Fibroblast of lung (primary cell): ENCODE measurements at regions not wholly inside any gene's neighbourhood (a gene's known extent, or its start where the extent isn't known, plus 50 kb on each side); places are given as distances from the start of the nearest gene placed in this dataset.

Experiments
- DNase-seq, 2 donors: peaks; one replicate each; pipeline versions ENCODE4 v3.0.0 to v3.0.0-alpha.2; 2010; ENCODE audit warnings: low read depth in 2 of 2
- H2AFZ ChIP-seq: 2 replicates; pipeline ENCODE4 v1.5.1; 2012; ENCODE audit warnings: low read length, control low read depth, inconsistent platforms
- H3K27ac ChIP-seq: 2 replicates; pipeline ENCODE4 v1.5.1; 2011; ENCODE audit warnings: low read length, control low read depth; ENCODE audit not compliant: insufficient read depth
- H3K27me3 ChIP-seq: 2 replicates; pipeline ENCODE4 v1.5.1; 2011; ENCODE audit warnings: mild to moderate bottlenecking, low read length; ENCODE audit not compliant: control insufficient read depth, insufficient read depth
- H3K36me3 ChIP-seq: 2 replicates; pipeline ENCODE4 v1.5.1; 2011; ENCODE audit warnings: low read length; ENCODE audit not compliant: control insufficient read depth, insufficient read depth
- H3K4me1 ChIP-seq: 2 replicates; pipeline ENCODE4 v1.5.1; 2011; ENCODE audit warnings: low read length; ENCODE audit not compliant: control insufficient read depth, insufficient read depth; ENCODE audit errors: extremely low read depth
- H3K4me2 ChIP-seq: 2 replicates; pipeline ENCODE4 v1.5.1; 2011; ENCODE audit warnings: low read length, control low read depth; ENCODE audit not compliant: insufficient read depth; ENCODE audit errors: extremely low read depth
- H3K4me3 ChIP-seq, 4 experiments: fragments of 200-600 bp in 1 of 4; sonication (generic) in 1 of 4; replicated peaks in 1 of 4; 2 replicates each; pipeline ENCODE4 v1.5.1; 2011 to 2016; ENCODE audit warnings: low read length in 4 of 4, low read depth in 3 of 4, mild to moderate bottlenecking in 3 of 4, control low read depth in 2 of 4, inconsistent platforms in 1 of 4, mixed read lengths in 1 of 4; ENCODE audit not compliant: insufficient read depth in 1 of 4; ENCODE audit errors: control extremely low read depth in 1 of 4
- H3K79me2 ChIP-seq: 2 replicates; pipeline ENCODE4 v1.5.1; 2012; ENCODE audit warnings: mild to moderate bottlenecking, low read length, inconsistent platforms; ENCODE audit not compliant: control insufficient read depth, insufficient read depth
- H3K9ac ChIP-seq: 2 replicates; pipeline ENCODE4 v1.5.1; 2011; ENCODE audit warnings: mild to moderate bottlenecking, low read length, control low read depth; ENCODE audit not compliant: insufficient read depth
- H3K9me3 ChIP-seq: 2 replicates; pipeline ENCODE4 v1.5.1; 2012; ENCODE audit warnings: low read depth, low read length; ENCODE audit not compliant: control insufficient read depth, insufficient read depth
- H4K20me1 ChIP-seq: 2 replicates; pipeline ENCODE4 v1.5.1; 2011; ENCODE audit warnings: low read length; ENCODE audit not compliant: control insufficient read depth, insufficient read depth; ENCODE audit errors: extremely low read depth
- EZH2 ChIP-seq: IDR thresholded peaks from 2 replicates; pipeline ENCODE4 v1.5.1; 2012; ENCODE audit warnings: low read length, control low read depth, mild to moderate bottlenecking; ENCODE audit errors: missing control alignments
- TF ChIP-seq, protein P1 (sequence below), 2 donors: IDR thresholded peaks in 1 of 2; conservative IDR thresholded peaks in 1 of 2; 1 replicate in 1 of 2; 2 replicates in 1 of 2; pipeline ENCODE4 v1.5.1; 2011 to 2012; ENCODE audit warnings: low read length in 2 of 2, control low read depth in 1 of 2, inconsistent platforms in 1 of 2, low read depth in 1 of 2, mild to moderate bottlenecking in 1 of 2

DNA sequence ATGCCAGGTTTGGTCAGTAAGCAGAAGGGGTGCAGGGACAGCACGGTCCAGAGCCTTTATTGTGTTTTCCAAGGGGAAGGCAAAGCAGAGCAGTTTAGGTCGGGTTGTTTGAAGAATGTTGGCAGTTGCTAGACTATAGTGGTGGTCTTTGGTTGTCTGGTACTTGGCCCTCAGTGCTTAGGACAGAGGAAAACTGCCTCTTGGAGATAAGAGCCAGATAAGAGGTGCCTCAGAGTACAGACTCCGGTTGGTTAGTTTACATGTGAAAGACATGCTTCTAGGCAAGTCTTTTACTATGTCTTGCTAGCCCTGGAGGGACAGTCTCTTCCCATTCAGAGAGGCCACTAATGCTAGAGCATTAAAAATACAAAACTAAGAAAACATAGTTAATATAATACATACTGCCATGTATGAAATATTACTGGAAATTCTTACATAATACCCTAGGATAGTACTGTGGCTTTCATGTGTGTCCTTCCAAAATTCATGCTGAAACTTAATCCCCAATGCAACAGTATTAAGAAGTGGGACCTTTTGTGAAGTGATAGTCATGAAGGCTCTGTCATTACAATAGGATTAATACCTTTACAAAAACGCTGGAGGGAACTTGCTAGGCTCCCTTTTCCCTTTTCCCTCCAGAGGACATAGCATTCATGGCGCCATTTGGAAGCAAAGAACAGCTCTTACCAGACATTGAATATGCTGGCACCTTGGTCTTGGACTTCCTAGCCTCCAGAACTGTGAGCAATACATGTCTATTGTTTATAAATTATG, 280.4 kb downstream of the TMEM167A start:
- Histone ChIP-seq H3K4me1 (no peaks in the 10 kb centered on the region), H4K20me1 (no peaks in the 10 kb centered on the region), H3K4me3 (no peak overlapping the region), H3K36me3 (no peaks in the 10 kb centered on the region), H3K79me2 (no peaks in the 10 kb centered on the region), H3K4me2 (no peak overlapping the region), H3K9ac (no peak overlapping the region), H3K27ac (no peak overlapping the region), H3K27me3 (no peaks in the 10 kb centered on the region), H2AFZ (no peak overlapping the region), H3K9me3 (no peaks in the 10 kb centered on the region)
- no peak for DNase-seq
- no peak for TF ChIP-seq EZH2
- TF ChIP-seq, protein P1, sequence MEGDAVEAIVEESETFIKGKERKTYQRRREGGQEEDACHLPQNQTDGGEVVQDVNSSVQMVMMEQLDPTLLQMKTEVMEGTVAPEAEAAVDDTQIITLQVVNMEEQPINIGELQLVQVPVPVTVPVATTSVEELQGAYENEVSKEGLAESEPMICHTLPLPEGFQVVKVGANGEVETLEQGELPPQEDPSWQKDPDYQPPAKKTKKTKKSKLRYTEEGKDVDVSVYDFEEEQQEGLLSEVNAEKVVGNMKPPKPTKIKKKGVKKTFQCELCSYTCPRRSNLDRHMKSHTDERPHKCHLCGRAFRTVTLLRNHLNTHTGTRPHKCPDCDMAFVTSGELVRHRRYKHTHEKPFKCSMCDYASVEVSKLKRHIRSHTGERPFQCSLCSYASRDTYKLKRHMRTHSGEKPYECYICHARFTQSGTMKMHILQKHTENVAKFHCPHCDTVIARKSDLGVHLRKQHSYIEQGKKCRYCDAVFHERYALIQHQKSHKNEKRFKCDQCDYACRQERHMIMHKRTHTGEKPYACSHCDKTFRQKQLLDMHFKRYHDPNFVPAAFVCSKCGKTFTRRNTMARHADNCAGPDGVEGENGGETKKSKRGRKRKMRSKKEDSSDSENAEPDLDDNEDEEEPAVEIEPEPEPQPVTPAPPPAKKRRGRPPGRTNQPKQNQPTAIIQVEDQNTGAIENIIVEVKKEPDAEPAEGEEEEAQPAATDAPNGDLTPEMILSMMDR (conservative IDR thresholded peaks at IDR 0.05 in 1 of 2, IDR thresholded peaks at IDR 0.05 in 1 of 2; ENCODE audit: low read depth in 1 of 2, low read length in 2 of 2) = no peak

DNA sequence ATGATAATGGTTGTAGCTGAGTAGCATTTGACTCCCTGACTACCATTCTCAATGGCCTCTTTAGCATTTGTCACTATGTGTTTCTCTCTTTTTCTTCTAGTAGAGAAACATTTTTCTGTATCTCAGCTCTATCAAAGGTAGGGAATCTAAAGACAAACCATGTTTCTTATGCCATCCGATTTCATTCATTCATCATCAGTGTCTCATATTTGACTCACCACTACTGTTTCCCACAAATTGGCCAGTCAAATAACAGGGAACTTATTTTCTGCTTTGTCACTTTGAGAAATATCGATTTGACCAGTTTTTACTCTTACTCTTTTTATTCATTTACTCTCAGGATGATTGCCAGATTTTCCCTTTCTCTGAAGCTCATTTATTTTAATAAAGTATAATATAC, 282.3 kb downstream of the TMEM167A start:
- Histone ChIP-seq H3K4me1 (no peaks in the 10 kb centered on the region), H4K20me1 (no peaks in the 10 kb centered on the region), H3K4me3 (no peak overlapping the region), H3K9me3 (no peaks in the 10 kb centered on the region), H3K27me3 (no peaks in the 10 kb centered on the region), H3K4me2 (no peak overlapping the region), H3K36me3 (no peaks in the 10 kb centered on the region), H2AFZ (no peak overlapping the region), H3K27ac (no peak overlapping the region), H3K9ac (no peak overlapping the region), H3K79me2 (no peaks in the 10 kb centered on the region)
- peak in 1 of 2 donors; percentile 12 for DNase-seq
- TF ChIP-seq EZH2 = no peak
- TF ChIP-seq, protein P1 (conservative IDR thresholded peaks at IDR 0.05 in 1 of 2, IDR thresholded peaks at IDR 0.05 in 1 of 2; ENCODE audit: low read depth in 1 of 2, low read length in 2 of 2) = no peak

DNA sequence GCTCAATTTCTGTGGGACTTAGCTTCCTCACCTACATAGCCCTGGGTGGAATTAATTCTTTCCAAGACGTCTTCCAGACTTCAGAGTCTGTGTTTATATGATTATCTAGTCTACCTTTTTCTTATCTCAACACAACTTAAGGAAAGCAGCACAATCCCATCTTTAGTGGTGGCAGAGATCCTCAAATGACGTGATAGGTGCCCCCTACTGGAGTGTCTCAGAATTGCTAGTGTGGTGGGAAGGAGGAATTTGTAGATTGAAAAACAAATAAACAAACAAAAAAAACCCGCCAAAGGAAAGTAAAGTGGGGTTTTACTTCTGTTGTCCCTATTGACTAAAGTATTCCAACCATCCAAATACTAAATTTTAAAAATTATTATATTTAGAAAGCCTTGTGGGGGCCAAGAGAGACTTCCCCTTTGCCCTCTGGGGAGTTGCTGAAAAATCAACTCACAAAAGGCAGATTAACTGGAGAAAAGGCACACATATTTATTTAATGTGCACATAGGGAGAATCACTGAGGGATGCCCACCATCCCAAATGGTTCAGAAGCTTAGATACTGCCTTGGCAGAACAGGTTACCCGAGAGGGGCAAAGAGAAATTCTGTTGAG, 283.3 kb downstream of the TMEM167A start:
- Histone ChIP-seq H3K9ac (no peak overlapping the region), H3K4me2 (no peak overlapping the region), H3K27ac (no peak overlapping the region), H3K9me3 (no peaks in the 10 kb centered on the region), H3K36me3 (no peaks in the 10 kb centered on the region), H2AFZ (no peak overlapping the region), H4K20me1 (no peaks in the 10 kb centered on the region), H3K27me3 (no peaks in the 10 kb centered on the region), H3K4me3 (no peak overlapping the region), H3K4me1 (no peaks in the 10 kb centered on the region), H3K79me2 (no peaks in the 10 kb centered on the region)
- TF ChIP-seq, protein P1 (conservative IDR thresholded peaks at IDR 0.05 in 1 of 2, IDR thresholded peaks at IDR 0.05 in 1 of 2; ENCODE audit: low read depth in 1 of 2, low read length in 2 of 2) = peak; percentile 55 to 68
- TF ChIP-seq EZH2 = no peak
- peak; percentile 6 to 17 for DNase-seq
